SU-DHL-6 (cell line): ENCODE measurements at regions not wholly inside any gene's neighbourhood (a gene's known extent, or its start where the extent isn't known, plus 50 kb on each side); places are given as distances from the start of the nearest gene placed in this dataset.

ENCODE experiments used
- H2AFZ ChIP-seq: fragments of 200-600 bp; sonication (generic); 2 replicates; pipeline ENCODE4 v1.6.1; 2014; ENCODE audit warnings: low read depth, mild to moderate bottlenecking, moderate library complexity, mixed read lengths, antibody characterized with exemption, low read length; ENCODE audit not compliant: severe bottlenecking
- H3F3A ChIP-seq: fragments of 200-600 bp; shearing (Covaris generic); 2 replicates; pipeline ENCODE4 v1.6.0; 2016; ENCODE audit warnings: antibody characterized with exemption, mild to moderate bottlenecking; ENCODE audit not compliant: insufficient read depth
- H3K27ac ChIP-seq: fragments of 200-600 bp; sonication (generic); 2 replicates; pipeline ENCODE4 v1.5.1; 2016; ENCODE audit warnings: low read depth, mild to moderate bottlenecking, low read length, moderate library complexity, mixed read lengths
- H3K27me3 ChIP-seq: fragments of 200-600 bp; sonication (generic), shearing (Covaris generic); 2 replicates; pipeline ENCODE4 v1.6.0; 2014; ENCODE audit warnings: mild to moderate bottlenecking, low read length
- H3K36me3 ChIP-seq: fragments of 200-600 bp; sonication (generic); 2 replicates; pipeline ENCODE4 v1.6.1; 2014; ENCODE audit warnings: mild to moderate bottlenecking, low read length, mixed read lengths
- H3K4me2 ChIP-seq: fragments of 300-600, 200-600 bp; shearing (Covaris generic), sonication (generic); 2 replicates; pipeline ENCODE4 v1.6.0; 2014; ENCODE audit warnings: low read length, low read depth, mild to moderate bottlenecking; ENCODE audit not compliant: poor library complexity, severe bottlenecking
- H3K4me3 ChIP-seq: fragments of 200-600 bp; sonication (generic); 2 replicates; pipeline ENCODE4 v1.5.1; 2014; ENCODE audit warnings: antibody characterized with exemption, low read length, mild to moderate bottlenecking, mixed read lengths; ENCODE audit not compliant: insufficient read depth, poor library complexity, severe bottlenecking
- H3K79me2 ChIP-seq: fragments of 200-600 bp; sonication (generic); 2 replicates; pipeline ENCODE4 v1.6.1; 2014; ENCODE audit warnings: mild to moderate bottlenecking, low read length, moderate library complexity; ENCODE audit not compliant: insufficient read depth
- H3K9ac ChIP-seq: fragments of 200-600 bp; sonication (generic); 2 replicates; pipeline ENCODE4 v1.7.0; 2014; ENCODE audit warnings: mild to moderate bottlenecking, low read length
- H3K9me2 ChIP-seq: fragments of 200-600 bp; sonication (generic); replicated peaks from 2 replicates; pipeline ENCODE4 v1.6.1; 2014; ENCODE audit warnings: low read length; ENCODE audit not compliant: insufficient read depth
- H3K9me3 ChIP-seq: fragments of 200-600 bp; sonication (generic); 2 replicates; pipeline ENCODE4 v1.6.1; 2014; ENCODE audit warnings: low read length, mixed read lengths; ENCODE audit not compliant: insufficient read depth
- H4K20me1 ChIP-seq: fragments of 200-600 bp; sonication (generic); 2 replicates; pipeline ENCODE4 v1.6.1; 2014; ENCODE audit warnings: low read depth, mild to moderate bottlenecking, antibody characterized with exemption, low read length, moderate library complexity, mixed read lengths
- EZH2phosphoT487 ChIP-seq: fragments of 200-600 bp; sonication (generic), shearing (Covaris generic); conservative IDR thresholded peaks from 2 replicates; pipeline ENCODE4 v1.6.1; 2018; ENCODE audit warnings: mild to moderate bottlenecking, antibody characterized with exemption, low read length, moderate library complexity, mixed read lengths
- TF ChIP-seq, protein P1 (sequence below): fragments of 200-600 bp; sonication (generic); IDR thresholded peaks from one replicate; pipeline ENCODE4 v1.5.1; 2017; ENCODE audit warnings: antibody characterized with exemption, mild to moderate bottlenecking, low read length, moderate library complexity; ENCODE audit not compliant: insufficient read depth, poor library complexity, severe bottlenecking

DNA sequence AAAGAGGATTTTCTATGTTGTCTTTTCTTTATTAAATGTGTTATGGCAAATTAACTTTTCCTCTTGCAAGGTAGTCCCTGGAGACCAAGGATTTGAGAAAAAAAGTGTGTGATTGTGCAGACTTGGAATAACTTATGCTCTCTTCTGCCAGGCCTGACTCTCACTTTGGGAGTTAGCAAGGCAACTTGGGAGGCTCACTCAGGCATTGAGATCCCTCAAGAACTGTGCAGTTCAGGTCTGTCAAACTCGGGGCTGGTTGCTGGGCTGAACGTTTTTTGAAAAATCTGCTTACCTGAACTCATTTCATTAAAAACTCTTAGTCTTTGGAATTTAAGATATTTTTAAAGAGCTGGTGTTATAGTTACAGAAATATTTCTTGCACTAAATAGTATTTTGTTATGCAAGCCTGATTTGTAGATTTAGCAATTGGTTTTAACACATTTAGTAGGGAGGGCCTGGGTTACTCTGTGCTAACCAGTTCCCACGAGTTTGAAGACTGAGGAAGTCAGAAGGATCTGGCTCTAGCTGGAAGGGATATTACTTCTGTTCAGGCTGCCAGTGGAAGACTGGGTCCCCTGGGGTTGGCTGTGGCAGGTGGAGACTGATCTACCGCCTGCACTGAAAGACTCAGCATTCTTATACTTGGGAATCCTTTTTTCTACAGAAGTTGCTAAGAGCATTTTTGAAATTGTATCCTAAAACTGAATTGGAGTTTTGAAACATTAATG is 150.4 kb upstream of the PCSK5 start:
- no peak overlapping the region for H3K4me3 ChIP-seq
- no peak overlapping the region for H3K9ac ChIP-seq
- H3K4me2 ChIP-seq, result no peak overlapping the region
- H3K36me3 ChIP-seq, result no peaks in the 10 kb centered on the region
- H3K9me2 ChIP-seq, result no peaks in the 10 kb centered on the region
- H2AFZ ChIP-seq, result no peak overlapping the region
- TF ChIP-seq, protein P1, sequence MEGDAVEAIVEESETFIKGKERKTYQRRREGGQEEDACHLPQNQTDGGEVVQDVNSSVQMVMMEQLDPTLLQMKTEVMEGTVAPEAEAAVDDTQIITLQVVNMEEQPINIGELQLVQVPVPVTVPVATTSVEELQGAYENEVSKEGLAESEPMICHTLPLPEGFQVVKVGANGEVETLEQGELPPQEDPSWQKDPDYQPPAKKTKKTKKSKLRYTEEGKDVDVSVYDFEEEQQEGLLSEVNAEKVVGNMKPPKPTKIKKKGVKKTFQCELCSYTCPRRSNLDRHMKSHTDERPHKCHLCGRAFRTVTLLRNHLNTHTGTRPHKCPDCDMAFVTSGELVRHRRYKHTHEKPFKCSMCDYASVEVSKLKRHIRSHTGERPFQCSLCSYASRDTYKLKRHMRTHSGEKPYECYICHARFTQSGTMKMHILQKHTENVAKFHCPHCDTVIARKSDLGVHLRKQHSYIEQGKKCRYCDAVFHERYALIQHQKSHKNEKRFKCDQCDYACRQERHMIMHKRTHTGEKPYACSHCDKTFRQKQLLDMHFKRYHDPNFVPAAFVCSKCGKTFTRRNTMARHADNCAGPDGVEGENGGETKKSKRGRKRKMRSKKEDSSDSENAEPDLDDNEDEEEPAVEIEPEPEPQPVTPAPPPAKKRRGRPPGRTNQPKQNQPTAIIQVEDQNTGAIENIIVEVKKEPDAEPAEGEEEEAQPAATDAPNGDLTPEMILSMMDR, result no peak
- no peak for TF ChIP-seq EZH2phosphoT487
- no peaks in the 10 kb centered on the region for H3K27me3 ChIP-seq
- H3F3A ChIP-seq, result no peaks in the 10 kb centered on the region
- no peak overlapping the region for H3K27ac ChIP-seq
- H4K20me1 ChIP-seq, result no peaks in the 10 kb centered on the region
- H3K9me3 ChIP-seq, result no peaks in the 10 kb centered on the region
- H3K79me2 ChIP-seq, result no peaks in the 10 kb centered on the region

DNA sequence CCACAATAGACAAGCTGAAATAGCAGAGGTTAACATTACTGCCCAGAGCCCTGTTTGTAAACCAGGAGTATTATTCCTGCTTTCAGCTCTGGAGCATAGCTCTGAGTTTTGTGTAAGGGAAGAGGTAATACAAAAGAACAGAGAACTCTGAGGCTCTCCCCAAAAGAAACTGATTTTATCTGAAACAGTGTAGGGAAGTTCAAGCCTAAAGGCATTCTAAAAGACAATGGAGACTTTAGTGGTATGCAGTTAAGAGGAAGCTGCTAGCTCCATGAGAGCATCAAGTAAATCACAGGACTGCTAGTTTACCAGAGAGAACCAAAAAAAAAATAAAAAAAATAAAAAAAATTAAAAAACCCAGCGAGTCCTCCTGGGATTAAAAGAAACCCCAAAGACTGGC is 146.6 kb upstream of the PCSK5 start:
- H3F3A ChIP-seq, result no peaks in the 10 kb centered on the region
- H3K4me3 ChIP-seq, result no peak overlapping the region
- no peaks in the 10 kb centered on the region for H3K9me3 ChIP-seq
- H3K9ac ChIP-seq, result no peak overlapping the region
- H3K27me3 ChIP-seq, result no peaks in the 10 kb centered on the region
- no peaks in the 10 kb centered on the region for H3K36me3 ChIP-seq
- H3K27ac ChIP-seq, result no peak overlapping the region
- TF ChIP-seq, protein P1, result no peak
- TF ChIP-seq EZH2phosphoT487, result no peak
- no peaks in the 10 kb centered on the region for H3K79me2 ChIP-seq
- no peak overlapping the region for H2AFZ ChIP-seq
- no peak overlapping the region for H3K4me2 ChIP-seq
- no peaks in the 10 kb centered on the region for H3K9me2 ChIP-seq
- H4K20me1 ChIP-seq, result no peaks in the 10 kb centered on the region

DNA sequence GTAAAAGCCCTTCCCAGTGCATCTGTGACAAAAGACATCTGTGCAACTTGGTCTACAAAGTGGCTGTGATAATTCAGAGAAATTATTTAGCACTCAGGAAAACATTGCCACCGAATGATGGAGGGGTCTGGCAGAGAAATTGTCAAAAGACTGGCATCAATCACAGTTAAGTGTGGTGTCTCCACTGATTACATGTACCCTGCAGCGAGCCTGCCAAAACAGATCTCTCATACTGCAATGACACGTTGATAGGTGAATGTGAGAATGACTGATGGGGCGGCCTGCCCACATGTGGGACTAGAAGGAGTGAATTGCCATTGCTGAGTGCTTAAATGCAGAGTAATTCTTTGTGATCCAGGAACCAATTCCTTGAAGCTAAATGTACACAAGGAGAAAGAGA is 136.4 kb upstream of the PCSK5 start:
- no peak overlapping the region for H3K27ac ChIP-seq
- H4K20me1 ChIP-seq, result no peaks in the 10 kb centered on the region
- H3F3A ChIP-seq, result no peaks in the 10 kb centered on the region
- no peaks in the 10 kb centered on the region for H3K79me2 ChIP-seq
- H3K27me3 ChIP-seq, result no peaks in the 10 kb centered on the region
- no peak overlapping the region for H2AFZ ChIP-seq
- H3K9me3 ChIP-seq, result no peaks in the 10 kb centered on the region
- H3K4me3 ChIP-seq, result no peak overlapping the region
- H3K9ac ChIP-seq, result no peak overlapping the region
- TF ChIP-seq, protein P1, result no peak
- TF ChIP-seq EZH2phosphoT487, result no peak
- H3K36me3 ChIP-seq, result no peaks in the 10 kb centered on the region
- H3K4me2 ChIP-seq, result no peak overlapping the region
- no peaks in the 10 kb centered on the region; the same call in 1 of the 2 replicates for H3K9me2 ChIP-seq
